ENCODE measurements at regions not wholly inside any gene's neighbourhood (a gene's known extent, or its start where the extent isn't known, plus 50 kb on each side); places are given as distances from the start of the nearest gene placed in this dataset.

- TF ChIP-seq SIN3A (IDR thresholded peaks at IDR 0.05; ENCODE audit: borderline replicate concordance, insufficient read depth, low read length) (no peak), POLR2AphosphoS5 (IDR thresholded peaks at IDR 0.05; ENCODE audit: low read depth, low read length) (no peak), FOXP2 (optimal IDR thresholded peaks at IDR 0.05; ENCODE audit: borderline replicate concordance, extremely low read depth, extremely low read length, insufficient read depth) (no peak), TAF1 (IDR thresholded peaks at IDR 0.05; ENCODE audit: borderline replicate concordance, insufficient read depth, low read length) (no peak)
- TF ChIP-seq, protein P1, sequence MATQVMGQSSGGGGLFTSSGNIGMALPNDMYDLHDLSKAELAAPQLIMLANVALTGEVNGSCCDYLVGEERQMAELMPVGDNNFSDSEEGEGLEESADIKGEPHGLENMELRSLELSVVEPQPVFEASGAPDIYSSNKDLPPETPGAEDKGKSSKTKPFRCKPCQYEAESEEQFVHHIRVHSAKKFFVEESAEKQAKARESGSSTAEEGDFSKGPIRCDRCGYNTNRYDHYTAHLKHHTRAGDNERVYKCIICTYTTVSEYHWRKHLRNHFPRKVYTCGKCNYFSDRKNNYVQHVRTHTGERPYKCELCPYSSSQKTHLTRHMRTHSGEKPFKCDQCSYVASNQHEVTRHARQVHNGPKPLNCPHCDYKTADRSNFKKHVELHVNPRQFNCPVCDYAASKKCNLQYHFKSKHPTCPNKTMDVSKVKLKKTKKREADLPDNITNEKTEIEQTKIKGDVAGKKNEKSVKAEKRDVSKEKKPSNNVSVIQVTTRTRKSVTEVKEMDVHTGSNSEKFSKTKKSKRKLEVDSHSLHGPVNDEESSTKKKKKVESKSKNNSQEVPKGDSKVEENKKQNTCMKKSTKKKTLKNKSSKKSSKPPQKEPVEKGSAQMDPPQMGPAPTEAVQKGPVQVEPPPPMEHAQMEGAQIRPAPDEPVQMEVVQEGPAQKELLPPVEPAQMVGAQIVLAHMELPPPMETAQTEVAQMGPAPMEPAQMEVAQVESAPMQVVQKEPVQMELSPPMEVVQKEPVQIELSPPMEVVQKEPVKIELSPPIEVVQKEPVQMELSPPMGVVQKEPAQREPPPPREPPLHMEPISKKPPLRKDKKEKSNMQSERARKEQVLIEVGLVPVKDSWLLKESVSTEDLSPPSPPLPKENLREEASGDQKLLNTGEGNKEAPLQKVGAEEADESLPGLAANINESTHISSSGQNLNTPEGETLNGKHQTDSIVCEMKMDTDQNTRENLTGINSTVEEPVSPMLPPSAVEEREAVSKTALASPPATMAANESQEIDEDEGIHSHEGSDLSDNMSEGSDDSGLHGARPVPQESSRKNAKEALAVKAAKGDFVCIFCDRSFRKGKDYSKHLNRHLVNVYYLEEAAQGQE (IDR thresholded peaks at IDR 0.05; ENCODE audit: insufficient read depth in 1 of 2, low read depth in 2 of 2, low read length in 2 of 2), result no peak
Observed at GRCh38 chr6:163897669-163898068, 483.2 kb downstream of the QKI start.

DNA sequence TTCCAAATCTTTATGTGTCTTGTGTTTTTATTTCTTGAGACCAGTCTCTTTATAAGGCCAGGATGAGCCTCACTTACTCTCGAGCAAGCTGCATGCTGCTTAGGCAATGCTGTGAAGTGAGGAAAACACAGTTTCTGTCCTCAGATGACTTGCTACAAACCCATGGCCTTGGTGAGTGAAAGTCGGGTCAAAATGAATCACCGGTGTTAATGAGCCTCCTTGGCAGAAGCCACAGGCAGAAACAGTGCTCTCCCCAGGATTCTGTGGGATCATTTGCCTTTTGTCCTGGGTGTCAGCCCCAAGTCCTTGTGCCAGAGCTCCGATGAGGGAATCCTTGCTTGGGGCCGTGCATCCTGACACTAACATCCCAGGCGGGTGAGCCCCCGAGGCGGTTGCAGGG is 482.5 kb downstream of the QKI start:
- no peak for TF ChIP-seq TAF1 (IDR thresholded peaks at IDR 0.05; ENCODE audit: borderline replicate concordance, insufficient read depth, low read length)
- no peak for TF ChIP-seq FOXP2 (optimal IDR thresholded peaks at IDR 0.05; ENCODE audit: borderline replicate concordance, extremely low read depth, extremely low read length, insufficient read depth)
- TF ChIP-seq SIN3A (IDR thresholded peaks at IDR 0.05; ENCODE audit: borderline replicate concordance, insufficient read depth, low read length), result no peak
- TF ChIP-seq, protein P1 (IDR thresholded peaks at IDR 0.05; ENCODE audit: insufficient read depth in 1 of 2, low read depth in 2 of 2, low read length in 2 of 2), result no peak
- TF ChIP-seq POLR2AphosphoS5 (IDR thresholded peaks at IDR 0.05; ENCODE audit: low read depth, low read length), result no peak

- no peak for TF ChIP-seq TAF1 (IDR thresholded peaks at IDR 0.05; ENCODE audit: borderline replicate concordance, insufficient read depth, low read length)
- TF ChIP-seq, protein P1 (IDR thresholded peaks at IDR 0.05; ENCODE audit: insufficient read depth in 1 of 2, low read depth in 2 of 2, low read length in 2 of 2), result no peak
- no peak for TF ChIP-seq SIN3A (IDR thresholded peaks at IDR 0.05; ENCODE audit: borderline replicate concordance, insufficient read depth, low read length)
Observed at GRCh38 chr6:163895162-163895561, 480.6 kb downstream of the QKI start.

DNA sequence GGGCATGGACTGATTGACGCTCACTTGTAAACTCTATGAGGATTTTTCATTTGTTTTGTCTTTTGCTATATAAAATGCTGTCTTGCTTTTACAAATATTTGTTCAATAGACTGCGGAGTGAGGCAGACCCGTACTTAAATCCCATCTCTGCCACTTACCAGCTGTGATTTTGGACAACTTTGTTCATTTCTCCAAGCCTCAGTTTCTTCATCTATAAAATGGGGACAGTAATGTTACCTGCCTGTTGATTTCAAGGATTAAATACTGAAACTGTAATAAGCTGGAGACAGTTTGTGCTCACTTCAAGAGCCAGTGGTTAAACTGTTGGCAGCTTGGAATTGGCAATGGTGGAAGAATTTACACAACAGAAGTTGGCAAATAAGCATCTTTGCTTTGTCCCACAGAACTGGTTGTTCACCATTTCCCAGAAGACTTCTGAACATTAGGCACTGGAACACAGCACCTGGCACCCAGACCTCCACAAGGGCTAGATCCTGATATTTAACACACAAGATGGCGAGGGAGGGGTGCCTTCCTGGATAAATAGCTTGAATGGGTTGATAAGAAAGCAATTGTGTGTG is 479.2 kb downstream of the QKI start:
- TF ChIP-seq, protein P1 (IDR thresholded peaks at IDR 0.05; ENCODE audit: insufficient read depth in 1 of 2, low read depth in 2 of 2, low read length in 2 of 2), result no peak

GRCh38 chr6:163892824-163893561 is 478.5 kb downstream of the QKI start:
- TF ChIP-seq SIN3A (IDR thresholded peaks at IDR 0.05; ENCODE audit: borderline replicate concordance, insufficient read depth, low read length), result no peak
- no peak for TF ChIP-seq FOXP2 (optimal IDR thresholded peaks at IDR 0.05; ENCODE audit: borderline replicate concordance, extremely low read depth, extremely low read length, insufficient read depth)
- TF ChIP-seq POLR2AphosphoS5 (IDR thresholded peaks at IDR 0.05; ENCODE audit: low read depth, low read length), result no peak
- TF ChIP-seq, protein P1 (IDR thresholded peaks at IDR 0.05; ENCODE audit: insufficient read depth in 1 of 2, low read depth in 2 of 2, low read length in 2 of 2), result no peak
- no peak for TF ChIP-seq TAF1 (IDR thresholded peaks at IDR 0.05; ENCODE audit: borderline replicate concordance, insufficient read depth, low read length)
